HepG2 (cell line): ENCODE measurements at regions not wholly inside any gene's neighbourhood (a gene's known extent, or its start where the extent isn't known, plus 50 kb on each side); places are given as distances from the start of the nearest gene placed in this dataset.
A peak's percentile ranks its signal among the peaks of the same experiment; 100 is the strongest.

Experiments
- BORCS8-MEF2B ChIP-seq: sonication (generic); formaldehyde crosslinking; IDR thresholded peaks from 2 replicates; pipeline ENCODE4 v1.8.0; 2022; ENCODE audit warnings: mild to moderate bottlenecking, missing genetic modification reagents
- CREM ChIP-seq, 2 experiments: sonication (generic) in 1 of 2; formaldehyde crosslinking in 1 of 2; IDR thresholded peaks; 2 replicates each; pipeline versions ENCODE4 v1.4.0 to v1.6.1; 2016 to 2020; ENCODE audit warnings: antibody characterized with exemption in 1 of 2, mild to moderate bottlenecking in 1 of 2, missing genetic modification reagents in 1 of 2
- DDIT3 ChIP-seq: sonication (generic); formaldehyde crosslinking; IDR thresholded peaks from 2 replicates; pipeline ENCODE4 v1.4.0; 2020; ENCODE audit warnings: mild to moderate bottlenecking, missing genetic modification reagents
- DMAP1 ChIP-seq: IDR thresholded peaks from 2 replicates; pipeline ENCODE4 v1.6.1; 2016
- EP300 ChIP-seq, 3 experiments: sonication (generic) in 1 of 3; formaldehyde crosslinking in 1 of 3; IDR thresholded peaks; 2 replicates each; pipeline versions ENCODE4 v1.5.1 to v1.6.1; 2011 to 2020; ENCODE audit warnings: low read depth in 2 of 3, low read length in 2 of 3, borderline replicate concordance in 1 of 3, improper control_type of control experiment in 1 of 3, mild to moderate bottlenecking in 1 of 3, missing genetic modification reagents in 1 of 3, moderate library complexity in 1 of 3
- FOXA3 ChIP-seq: IDR thresholded peaks from 2 replicates; pipeline ENCODE4 v1.6.1; 2016; ENCODE audit warnings: missing genetic modification reagents, missing compliant biosample characterization
- FOXP1 ChIP-seq, 2 experiments: fragments of 450-650 bp in 1 of 2; IDR thresholded peaks; 2 replicates each; pipeline ENCODE4 v1.6.1; 2017 to 2018; ENCODE audit warnings: antibody characterized with exemption in 1 of 2
- HMG20A ChIP-seq: IDR thresholded peaks from 2 replicates; pipeline ENCODE4 v1.6.1; 2016; ENCODE audit warnings: borderline replicate concordance
- KAT2B ChIP-seq: fragments of 150-350 bp; IDR thresholded peaks from 2 replicates; pipeline ENCODE4 v1.6.1; 2014; ENCODE audit warnings: low read depth, low read length, borderline replicate concordance
- KAT7 ChIP-seq: IDR thresholded peaks from 2 replicates; pipeline ENCODE4 v1.6.1; 2018; ENCODE audit warnings: borderline replicate concordance, missing compliant biosample characterization
- LCORL ChIP-seq, 2 experiments: fragments of 450-650 bp in 1 of 2; sonication (generic) in 1 of 2; formaldehyde crosslinking in 1 of 2; IDR thresholded peaks; 2 replicates each; pipeline versions ENCODE4 v1.5.0 to v1.6.1; 2017 to 2020; ENCODE audit warnings: antibody characterized with exemption in 1 of 2, missing genetic modification reagents in 1 of 2
- PCBP1 ChIP-seq: fragments of 200-400 bp; formaldehyde crosslinking; IDR thresholded peaks from 2 replicates; pipeline ENCODE4 v1.6.1; 2017; ENCODE audit warnings: mild to moderate bottlenecking, low read depth, low read length, borderline replicate concordance
- RCOR2 ChIP-seq: IDR thresholded peaks from 2 replicates; pipeline ENCODE4 v1.6.1; 2016; ENCODE audit warnings: missing biosample characterization, missing genetic modification reagents
- RXRA ChIP-seq: sonication (generic); formaldehyde crosslinking; IDR thresholded peaks from 2 replicates; pipeline ENCODE4 v1.5.1; 2020; ENCODE audit warnings: missing genetic modification reagents
- SIN3B ChIP-seq: fragments of 150-350 bp; IDR thresholded peaks from 2 replicates; pipeline ENCODE4 v1.6.1; 2014; ENCODE audit warnings: low read length
- SOX5 ChIP-seq: IDR thresholded peaks from 2 replicates; pipeline ENCODE4 v1.6.1; 2016; ENCODE audit warnings: borderline replicate concordance
- TBX2 ChIP-seq: sonication (generic); formaldehyde crosslinking; IDR thresholded peaks from 2 replicates; pipeline ENCODE4 v1.5.0; 2020; ENCODE audit warnings: missing genetic modification reagents, mild to moderate bottlenecking, borderline replicate concordance
- TOE1 ChIP-seq: sonication (generic); formaldehyde crosslinking; IDR thresholded peaks from 2 replicates; pipeline ENCODE4 v1.4.0; 2020; ENCODE audit warnings: mild to moderate bottlenecking, missing genetic modification reagents
- ZBTB33 ChIP-seq: sonication (generic); formaldehyde crosslinking; IDR thresholded peaks from 2 replicates; pipeline ENCODE4 v1.4.0; 2020; ENCODE audit warnings: missing genetic modification reagents
- ZBTB38 ChIP-seq: sonication (generic); formaldehyde crosslinking; IDR thresholded peaks from 2 replicates; pipeline ENCODE4 v1.5.1; 2020; ENCODE audit warnings: mild to moderate bottlenecking, missing genetic modification reagents
- ZBTB49 ChIP-seq: sonication (generic); formaldehyde crosslinking; IDR thresholded peaks from 2 replicates; pipeline ENCODE4 v1.4.0; 2020; ENCODE audit warnings: missing genetic modification reagents, borderline replicate concordance
- ZNF235 ChIP-seq: sonication (generic); formaldehyde crosslinking; IDR thresholded peaks from 2 replicates; pipeline ENCODE4 v1.8.1; 2023; ENCODE audit warnings: mild to moderate bottlenecking, missing genetic modification reagents, borderline replicate concordance
- ZNF292 ChIP-seq: sonication (generic); formaldehyde crosslinking; IDR thresholded peaks from 2 replicates; pipeline ENCODE4 v1.8.1; 2022; ENCODE audit warnings: mild to moderate bottlenecking, low read depth, missing genetic modification reagents, borderline replicate concordance
- ZNF83 ChIP-seq: sonication (generic); formaldehyde crosslinking; IDR thresholded peaks from 2 replicates; pipeline ENCODE4 v1.4.0; 2020; ENCODE audit warnings: missing genetic modification reagents, mild to moderate bottlenecking, borderline replicate concordance
- TF ChIP-seq, protein P1 (sequence below): IDR thresholded peaks from 2 replicates; pipeline ENCODE4 v1.6.1; 2012; ENCODE audit warnings: inconsistent platforms

- TF ChIP-seq DDIT3 (CRISPR knock-in tag) (no peak), KAT7 (CRISPR knock-in tag) (no peak), ZNF83 (CRISPR knock-in tag) (no peak), RCOR2 (CRISPR knock-in tag) (no peak), EP300 (IDR thresholded peaks at IDR 0.05; ENCODE audit: low read depth in 2 of 2, low read length in 2 of 2) (no peak), EP300 (CRISPR knock-in tag; IDR thresholded peaks at IDR 0.05; ENCODE audit: borderline replicate concordance) (no peak), RXRA (CRISPR knock-in tag) (no peak), ZBTB49 (CRISPR knock-in tag) (no peak), PCBP1 (no peak), HMG20A (CRISPR knock-in tag) (no peak), ZNF235 (CRISPR knock-in tag) (no peak), SIN3B (no peak), TBX2 (CRISPR knock-in tag) (peak; percentile 30; the same call in 1 of the 2 replicates), DMAP1 (CRISPR knock-in tag) (no peak), LCORL (IDR thresholded peaks at IDR 0.05) (no peak), LCORL (CRISPR knock-in tag; IDR thresholded peaks at IDR 0.05) (0 out of 2 replicates have a peak, but pooled peaks have one; percentile 32), ZBTB33 (CRISPR knock-in tag) (0 out of 2 replicates have a peak, but pooled peaks have one; percentile 39), BORCS8-MEF2B (no peak), FOXA3 (no peak), KAT2B (no peak), CREM (IDR thresholded peaks at IDR 0.05) (no peak), CREM (CRISPR knock-in tag; IDR thresholded peaks at IDR 0.05) (no peak), TOE1 (CRISPR knock-in tag) (no peak), ZBTB38 (CRISPR knock-in tag) (peak; percentile 11; the same call in 1 of the 2 replicates), SOX5 (CRISPR knock-in tag) (0 out of 2 replicates have a peak, but pooled peaks have one; percentile 11), FOXP1 (IDR thresholded peaks at IDR 0.05) (no peak), FOXP1 (CRISPR knock-in tag; IDR thresholded peaks at IDR 0.05) (no peak), ZNF292 (CRISPR knock-in tag) (peak; percentile 49)
- TF ChIP-seq, protein P1, sequence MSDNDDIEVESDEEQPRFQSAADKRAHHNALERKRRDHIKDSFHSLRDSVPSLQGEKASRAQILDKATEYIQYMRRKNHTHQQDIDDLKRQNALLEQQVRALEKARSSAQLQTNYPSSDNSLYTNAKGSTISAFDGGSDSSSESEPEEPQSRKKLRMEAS = peak; percentile 55
Measured at GRCh38 chr2:42951263-42951938, 159.0 kb upstream of the HAAO start (continued).
